Psoas muscle (tissue), 7 donors: ENCODE measurements at regions not wholly inside any gene's neighbourhood (a gene's known extent, or its start where the extent isn't known, plus 50 kb on each side); places are given as distances from the start of the nearest gene placed in this dataset.

Experiments
- ATAC-seq, 4 donors: fragments of 200-7000 bp; cut with Tn5 transposase; one replicate each; pipeline ENCODE4 v1.9.1; 2020; ENCODE audit warnings: moderate library complexity in 3 of 4, mild to moderate bottlenecking in 2 of 4
- DNase-seq, 2 donors: peaks; one replicate each; pipeline ENCODE4 v3.0.0-alpha.2; 2020
- H3K27ac ChIP-seq: fragments of 200-600 bp; one replicate; pipeline ENCODE4 v1.8.0; 2022
- H3K27me3 ChIP-seq, 3 donors: fragments of 200-600 bp in 1 of 3; one replicate each; pipeline versions ENCODE4 v1.6.1 to v1.8.0; 2013 to 2022; ENCODE audit warnings: low read length in 2 of 3, mild to moderate bottlenecking in 2 of 3, moderate library complexity in 1 of 3; ENCODE audit not compliant: insufficient read depth in 3 of 3
- H3K36me3 ChIP-seq, 2 donors: fragments of 200-600 bp in 1 of 2; one replicate each; pipeline versions ENCODE4 v1.6.1 to v1.8.0; 2013 to 2022; ENCODE audit warnings: low read depth in 1 of 2, mild to moderate bottlenecking in 1 of 2, moderate library complexity in 1 of 2; ENCODE audit not compliant: insufficient read depth in 1 of 2
- H3K4me1 ChIP-seq: fragments of 200-600 bp; one replicate; pipeline ENCODE4 v1.8.0; 2022
- H3K4me3 ChIP-seq: fragments of 200-600 bp; one replicate; pipeline ENCODE4 v1.8.0; 2022; ENCODE audit warnings: mild to moderate bottlenecking
- H3K9me3 ChIP-seq: fragments of 200-600 bp; one replicate; pipeline ENCODE4 v1.8.0; 2022
- CTCF ChIP-seq: fragments of 200-600 bp; IDR thresholded peaks from one replicate; pipeline ENCODE4 v1.8.0; 2022; ENCODE audit warnings: antibody characterized with exemption
- WGBS, 3 donors: extraction: QIAGEN DNeasy Blood & Tissue Kit; methylation state at CpG; one replicate each; pipeline versions ENCODE4 v1.1.6 to v1.1.7; 2013; 5-methylcytosine and 5-hydroxymethylcytosine counted together
- intact Hi-C, 2 donors: fragments of 100-400 bp; cut with DNase I; formaldehyde crosslinking; loops; one replicate each; pipeline versions ENCODE4 v1.11.0 to v1.14.2; 2022
- donor health status: healthy with polysubstance abuse.
- donor health status: DM: no; HTN: no; CAD: no; lungs with moderate emphysema.
- donor health status: Bipolar disorder and iron deficiency.
- donor health status: healthy.
- donor health status: DM: yes; HTN: yes; CAD: no.
- donor health status: DM: no; HTN: no; CAD: no.
- donor health status: DM: yes; HTN: yes; CAD: no.

GRCh38 chr10:121007264-121007663, 156.1 kb downstream of the WDR11 start:
- WGBS, 3 donors: 74 to 80% (median 80%) methylated on average over 2 of the region's 2 CpGs
- intact Hi-C loops: no loop called here
- Histone ChIP-seq H3K9me3 (peaks cover 23% of the 10 kb centered on the region), H3K4me1 (no peaks in the 10 kb centered on the region), H3K36me3 (no peaks in the 10 kb centered on the region), H3K27ac (no peak overlapping the region), H3K27me3 (no peaks in the 10 kb centered on the region), H3K4me3 (no peak overlapping the region)
- ATAC-seq (no peak), DNase-seq (no peak)
- TF ChIP-seq CTCF: no peak

DNA sequence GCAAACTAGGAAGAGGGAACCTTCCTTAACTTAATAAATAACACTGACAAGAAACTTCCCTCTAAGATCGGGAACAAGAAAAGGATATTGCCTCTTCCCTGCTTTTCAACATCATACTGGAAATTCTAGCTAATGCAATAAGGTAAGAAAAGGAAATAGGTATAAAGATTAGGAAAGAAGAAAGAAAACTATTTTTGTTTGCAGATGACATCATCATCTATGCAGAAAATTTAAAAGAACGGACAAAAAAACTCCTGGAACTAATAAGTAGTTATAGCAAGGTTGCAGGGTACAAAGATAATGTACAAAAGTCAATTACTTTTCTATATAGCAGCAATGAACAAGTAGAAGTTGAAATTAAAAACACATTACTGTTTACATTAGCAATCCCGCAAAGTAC, 164.8 kb downstream of the WDR11 start:
- WGBS, 3 donors: 87 to 91% (median 88%) methylated on average over 3 of the region's 3 CpGs
- Histone ChIP-seq H3K4me3 (no peak overlapping the region), H3K9me3 (peaks cover 3% of the 10 kb centered on the region)

DNA sequence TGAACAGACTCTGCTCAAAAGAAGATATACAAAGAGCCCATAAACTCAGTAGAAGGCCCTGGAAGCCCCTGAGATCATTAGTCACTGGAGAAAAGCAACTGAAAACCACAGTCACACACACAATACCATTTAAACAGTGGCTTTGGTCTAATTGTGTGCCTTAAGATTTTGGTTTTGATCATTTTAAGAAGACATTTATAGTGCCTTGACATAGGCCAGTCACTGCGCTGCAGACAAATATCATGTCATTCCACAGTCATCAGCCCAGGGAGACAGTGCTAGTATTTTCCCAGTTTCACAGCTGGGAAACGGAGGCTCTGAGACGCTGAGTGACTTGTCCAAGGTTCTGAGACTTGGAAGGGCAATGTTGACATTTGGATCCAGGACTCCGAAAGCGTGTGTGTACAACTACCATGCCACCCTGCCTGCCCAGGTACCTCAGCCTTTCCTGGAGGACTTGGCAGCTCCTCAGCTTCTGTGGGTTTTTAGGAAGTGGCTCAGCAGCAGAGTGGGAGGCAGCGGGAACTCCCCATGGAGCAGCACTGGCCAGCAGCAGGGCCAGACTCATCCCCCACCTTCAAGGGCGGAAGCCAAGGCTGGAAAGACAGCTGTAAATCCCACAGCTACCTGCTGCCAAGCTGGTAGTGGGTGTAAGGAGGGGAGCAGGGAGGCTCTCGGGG, 173.9 kb downstream of the WDR11 start:
- H3K9me3 ChIP-seq: no peaks in the 10 kb centered on the region
- ATAC-seq (no peak), DNase-seq (no peak)
- H3K27me3 ChIP-seq: no peaks in the 10 kb centered on the region
- no peak overlapping the region for H3K27ac ChIP-seq
- H3K36me3 ChIP-seq: no peaks in the 10 kb centered on the region
- 64 to 72% (median 70%) methylated on average over 8 of the region's 8 CpGs for WGBS, 3 donors
- intact Hi-C loops: no loop called here
- no peak overlapping the region for H3K4me3 ChIP-seq
- TF ChIP-seq CTCF: no peak
- no peaks in the 10 kb centered on the region for H3K4me1 ChIP-seq

More for the DNA sequence above, 164.8 kb downstream of the WDR11 start:
- H3K27me3 ChIP-seq: no peaks in the 10 kb centered on the region
- H3K4me1 ChIP-seq: no peaks in the 10 kb centered on the region
- intact Hi-C loops: no loop called here
- no peak for TF ChIP-seq CTCF
- no peaks in the 10 kb centered on the region for H3K36me3 ChIP-seq
- no peak for DNase-seq
- ATAC-seq: no peak
- H3K27ac ChIP-seq: no peak overlapping the region

- no peak for DNase-seq
- Histone ChIP-seq H3K4me1 (no peaks in the 10 kb centered on the region), H3K36me3 (no peaks in the 10 kb centered on the region), H3K27ac (no peak overlapping the region), H3K9me3 (no peaks in the 10 kb centered on the region), H3K27me3 (no peaks in the 10 kb centered on the region), H3K4me3 (no peak overlapping the region)
- ATAC-seq: no peak
- no peak for TF ChIP-seq CTCF
- WGBS, 3 donors: 83 to 91% (median 87%) methylated on average over 3 of the region's 3 CpGs
- intact Hi-C loops: no loop called here
These were observed 174.6 kb downstream of the WDR11 start for GRCh38 chr10:121025731-121026130.

DNA sequence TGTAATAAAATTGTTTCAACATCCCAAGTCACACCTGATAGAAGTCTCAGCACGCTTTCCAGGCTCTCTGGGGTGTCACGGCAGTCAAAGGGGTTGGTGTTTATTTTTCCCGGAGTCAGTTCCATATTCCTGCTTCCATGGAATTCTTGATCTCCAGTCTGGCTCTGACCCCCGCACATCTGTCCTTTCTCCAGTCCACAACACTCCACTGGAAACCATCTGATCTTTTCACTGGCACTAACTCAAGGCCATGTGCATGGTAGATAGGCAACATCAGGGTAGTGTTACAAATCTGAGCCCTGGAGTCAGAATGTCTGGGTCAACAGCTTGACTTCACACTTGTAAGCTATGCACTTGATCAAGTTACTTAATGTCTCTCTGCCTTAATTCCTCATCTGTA, 176.2 kb downstream of the WDR11 start:
- no peaks in the 10 kb centered on the region for H3K27me3 ChIP-seq
- intact Hi-C loops: no loop called here
- no peak for TF ChIP-seq CTCF
- no peaks in the 10 kb centered on the region for H3K9me3 ChIP-seq
- WGBS, 3 donors: 14 to 28% (median 24%) methylated on average over 4 of the region's 4 CpGs
- DNase-seq: no peak
- no peaks in the 10 kb centered on the region for H3K36me3 ChIP-seq
- ATAC-seq: no peak
- no peak overlapping the region for H3K27ac ChIP-seq
- H3K4me3 ChIP-seq: no peak overlapping the region
- no peaks in the 10 kb centered on the region for H3K4me1 ChIP-seq
